GM21423 (cell line): ENCODE measurements at regions not wholly inside any gene's neighbourhood (a gene's known extent, or its start where the extent isn't known, plus 50 kb on each side); places are given as distances from the start of the nearest gene placed in this dataset.
"Not testable (repeated sequence)": the region's sequence is repeated elsewhere in the genome, so short reads cannot be mapped to it uniquely, and the experiment has no call there.

Experiments
- ATAC-seq: cut with Tn5 transposase; IDR thresholded peaks from one replicate; pipeline ENCODE4 v1.9.1; 2021; ENCODE audit warnings: mild to moderate bottlenecking, moderate library complexity; ENCODE audit not compliant: unreplicated experiment

- no peak for ATAC-seq
Measured at GRCh38 chr18:66013969-66014368, 263.2 kb downstream of the CDH7 start.

- no peak for ATAC-seq
Measured at GRCh38 chr18:66011916-66012315, 261.1 kb downstream of the CDH7 start.

GRCh38 chr18:66005831-66006588, 255.2 kb downstream of the CDH7 start:
- ATAC-seq, result no peak

GRCh38 chr18:65998971-65999700, 248.3 kb downstream of the CDH7 start:
- ATAC-seq, result not testable (repeated sequence)

- ATAC-seq, result no peak
Measured at GRCh38 chr18:65995206-65995605, 244.4 kb downstream of the CDH7 start.

- peak; percentile 53 for ATAC-seq
Measured at GRCh38 chr18:65994302-65994701, 243.5 kb downstream of the CDH7 start.

- ATAC-seq, result no peak
Measured at GRCh38 chr18:65990944-65991708, 240.3 kb downstream of the CDH7 start.

GRCh38 chr18:65990174-65990690, 239.4 kb downstream of the CDH7 start:
- no peak for ATAC-seq

- no peak for ATAC-seq
Measured at GRCh38 chr18:65988972-65989371, 238.2 kb downstream of the CDH7 start.

- no peak for ATAC-seq
Measured at GRCh38 chr18:65988386-65988785, 237.6 kb downstream of the CDH7 start.

- ATAC-seq, result no peak
Measured at GRCh38 chr18:65983750-65984149, 232.9 kb downstream of the CDH7 start.

- no peak for ATAC-seq
Measured at GRCh38 chr18:65975536-65975935, 224.7 kb downstream of the CDH7 start.

GRCh38 chr18:65974758-65975157, 223.9 kb downstream of the CDH7 start:
- ATAC-seq, result no peak

- no peak for ATAC-seq
Measured at GRCh38 chr18:65968239-65969004, 217.6 kb downstream of the CDH7 start.

GRCh38 chr18:65955747-65956146, 204.9 kb downstream of the CDH7 start:
- ATAC-seq, result no peak

- ATAC-seq, result no peak
Measured at GRCh38 chr18:65954372-65954771, 203.6 kb downstream of the CDH7 start.

- ATAC-seq, result no peak
Measured at GRCh38 chr18:65946777-65947176, 196.0 kb downstream of the CDH7 start.

- ATAC-seq, result no peak
Measured at GRCh38 chr18:65943268-65943667, 192.5 kb downstream of the CDH7 start.

- ATAC-seq, result no peak
Measured at GRCh38 chr18:65942854-65943253, 192.0 kb downstream of the CDH7 start.

- no peak for ATAC-seq
Measured at GRCh38 chr18:65942104-65942503, 191.3 kb downstream of the CDH7 start.

GRCh38 chr18:65941482-65941881, 190.7 kb downstream of the CDH7 start:
- ATAC-seq, result no peak
